ENCODE measurements at regions not wholly inside any gene's neighbourhood (a gene's known extent, or its start where the extent isn't known, plus 50 kb on each side); places are given as distances from the start of the nearest gene placed in this dataset.

DNA sequence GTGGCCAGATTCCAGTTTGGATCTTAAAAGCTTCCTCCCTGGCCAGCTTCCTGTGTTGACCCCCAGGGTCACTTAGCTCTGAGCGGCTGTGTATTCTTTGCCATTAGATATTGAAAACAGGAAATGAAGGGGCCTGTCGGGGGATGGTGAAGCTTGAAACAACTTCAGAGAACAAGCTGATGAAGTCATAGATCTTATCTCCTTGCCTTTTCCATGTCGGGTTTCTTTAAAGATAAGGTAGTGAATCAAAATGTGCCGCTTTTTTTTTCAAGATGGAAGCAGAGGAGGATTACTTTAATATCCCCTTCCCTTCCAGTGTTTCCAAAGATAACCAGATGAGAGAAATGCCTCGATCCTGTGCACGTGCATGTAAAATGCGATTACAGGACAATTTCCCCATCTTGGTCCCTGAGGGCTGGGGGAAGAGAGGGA is 508.5 kb downstream of the MID1IP1 start:
- Histone ChIP-seq H3K18ac (ENCODE audit: low read depth, low read length) (no peak overlapping the region), H3K4ac (ENCODE audit: low read depth, low read length) (no peak overlapping the region), H2AK9ac (replicated peaks; ENCODE audit: low read depth, low read length, poor library complexity) (no peak overlapping the region), H2BK20ac (ENCODE audit: low read depth, low read length) (no peak overlapping the region), H3K14ac (replicated peaks; ENCODE audit: low read depth, low read length) (no peak overlapping the region), H2BK120ac (ENCODE audit: low read depth, low read length) (no peak overlapping the region), H4K20me1 (ENCODE audit: insufficient read depth, low read length) (no peaks in the 10 kb centered on the region), H2BK15ac (ENCODE audit: low read depth, low read length) (no peak overlapping the region), H4K91ac (ENCODE audit: insufficient read depth, low read depth, low read length) (no peak overlapping the region), H2AFZ (replicated peaks; ENCODE audit: low read length, poor library complexity) (no peak overlapping the region), H3K4me1 (ENCODE audit: control insufficient read depth, insufficient read depth, low read length) (no peaks in the 10 kb centered on the region), H3K56ac (ENCODE audit: extremely low read depth, insufficient read depth, low read length) (no peak overlapping the region), H3K9me1 (ENCODE audit: insufficient read depth, low read length) (no peaks in the 10 kb centered on the region), H2AK5ac (ENCODE audit: low read depth, low read length) (no peak overlapping the region), H3K9me3 (ENCODE audit: control insufficient read depth, insufficient read depth, low read length) (no peaks in the 10 kb centered on the region), H3K36me3 (ENCODE audit: control insufficient read depth, insufficient read depth, low read length) (no peaks in the 10 kb centered on the region), H3K9ac (ENCODE audit: low read depth, low read length) (no peak overlapping the region), H3K23ac (ENCODE audit: low read depth, low read length) (no peak overlapping the region), H4K5ac (ENCODE audit: low read depth, low read length) (no peak overlapping the region), H3K27me3 (ENCODE audit: control insufficient read depth, insufficient read depth, low read length) (peaks cover 7% of the 10 kb centered on the region), H3K4me2 (ENCODE audit: low read depth, low read length) (no peak overlapping the region), H3K4me3 (ENCODE audit: insufficient read depth, low read depth, low read length) (no peak overlapping the region), H4K8ac (ENCODE audit: low read depth in 2 of 2, low read length in 2 of 2) (no peak overlapping the region), H2BK5ac (ENCODE audit: low read depth, low read length, poor library complexity, severe bottlenecking) (no peak overlapping the region), H3K27ac (ENCODE audit: insufficient read depth, low read length) (no peak overlapping the region), H3K79me1 (ENCODE audit: low read depth in 1 of 2, low read length in 2 of 2) (no peaks in the 10 kb centered on the region)
- dilution Hi-C loops (cut with HindIII; ENCODE audit: low sequenced_read_pairs, unreplicated experiment) (no loop called here), intact Hi-C loops (cut with micrococcal nuclease) (no loop called here), in situ Hi-C loops (cut with MboI; ENCODE audit: low sequenced_read_pairs) (no loop called here)
- CTCF ChIA-PET, result interaction anchor here (0.6 kb wide), 1 partner anchor 33 kb away, joined by 6 read pairs; no protein-coding TSS in a partner anchor
- ATAC-seq (ENCODE audit: low read depth) (no peak), DNase-seq (no peak)
- POLR2A ChIA-PET (ENCODE audit: unreplicated experiment), result no interaction called here
- no peak for TF ChIP-seq CTCF (conservative IDR thresholded peaks at IDR 0.05; ENCODE audit: low read depth, low read length)
- no peak for TF ChIP-seq RAD21 (IDR thresholded peaks at IDR 0.05; ENCODE audit: low read length)
- no peak for TF ChIP-seq NFE2L2 (IDR thresholded peaks at IDR 0.05; ENCODE audit: low read depth, low read length)
- no peak for TF ChIP-seq USF2 (IDR thresholded peaks at IDR 0.05; ENCODE audit: low read depth, low read length)
- no peak for TF ChIP-seq ELK1 (IDR thresholded peaks at IDR 0.05; ENCODE audit: borderline replicate concordance, low read depth, low read length)
- no peak for TF ChIP-seq CHD1 (IDR thresholded peaks at IDR 0.05; ENCODE audit: low read depth, low read length)
- TF ChIP-seq POLR2A (IDR thresholded peaks at IDR 0.05; ENCODE audit: low read depth, low read length), result no peak
- TF ChIP-seq FOS (IDR thresholded peaks at IDR 0.05; ENCODE audit: low read depth, low read length), result no peak
- no peak for TF ChIP-seq RFX5 (IDR thresholded peaks at IDR 0.05; ENCODE audit: low read depth, low read length)
- TF ChIP-seq CEBPB (IDR thresholded peaks at IDR 0.05; ENCODE audit: low read depth, low read length), result no peak
- TF ChIP-seq MXI1 (IDR thresholded peaks at IDR 0.05; ENCODE audit: borderline replicate concordance, low read depth, low read length), result no peak
- TF ChIP-seq RCOR1 (IDR thresholded peaks at IDR 0.05; ENCODE audit: insufficient replicate concordance, low read length), result no peak
- no peak for TF ChIP-seq SMC3 (IDR thresholded peaks at IDR 0.05; ENCODE audit: low read depth, low read length)
- TF ChIP-seq MAFK (IDR thresholded peaks at IDR 0.05; ENCODE audit: low read depth, low read length), result no peak
- no peak for TF ChIP-seq MAZ (IDR thresholded peaks at IDR 0.05; ENCODE audit: borderline replicate concordance, low read depth, low read length)
- WGBS, 2 experiments (ENCODE audit: extremely low coverage in 2 of 2, insufficient read length in 1 of 2), result no CpG with 5 or more reads among the region's 7 CpGs
- no TSS peak for BruUV-seq (replicated peaks)

All from IMR-90 (cell line).